ENCODE measurements at regions not wholly inside any gene's neighbourhood (a gene's known extent, or its start where the extent isn't known, plus 50 kb on each side); places are given as distances from the start of the nearest gene placed in this dataset.
"Not testable (repeated sequence)": the region's sequence is repeated elsewhere in the genome, so short reads cannot be mapped to it uniquely, and the experiment has no call there.

- DNase-seq (ENCODE audit: low spot score), result no peak
Observed at GRCh38 chr12:28776220-28776619, 372.9 kb upstream of the FAR2 start.

GRCh38 chr12:28776913-28777422 is 372.1 kb upstream of the FAR2 start:
- DNase-seq (ENCODE audit: low spot score), result no peak

- DNase-seq (ENCODE audit: low spot score), result no peak
Observed at GRCh38 chr12:28777603-28778365, 371.3 kb upstream of the FAR2 start.

- DNase-seq (ENCODE audit: low spot score), result no peak
Observed at GRCh38 chr12:28780096-28780495, 369.0 kb upstream of the FAR2 start.

- DNase-seq (ENCODE audit: low spot score), result no peak
Observed at GRCh38 chr12:28780960-28781359, 368.1 kb upstream of the FAR2 start.

- no peak for DNase-seq (ENCODE audit: low spot score)
Observed at GRCh38 chr12:28781671-28782652, 367.1 kb upstream of the FAR2 start.

- DNase-seq (ENCODE audit: low spot score), result no peak
Observed at GRCh38 chr12:28782812-28783211, 366.3 kb upstream of the FAR2 start.

GRCh38 chr12:28787151-28787550 is 361.9 kb upstream of the FAR2 start:
- no peak for DNase-seq (ENCODE audit: low spot score)

GRCh38 chr12:28788256-28788655 is 360.8 kb upstream of the FAR2 start:
- not testable (repeated sequence) for DNase-seq (ENCODE audit: low spot score)

GRCh38 chr12:28793581-28794151 is 355.4 kb upstream of the FAR2 start:
- DNase-seq (ENCODE audit: low spot score), result no peak

- DNase-seq (ENCODE audit: low spot score), result no peak
Observed at GRCh38 chr12:28794211-28794610, 354.9 kb upstream of the FAR2 start.

GRCh38 chr12:28794786-28795185 is 354.3 kb upstream of the FAR2 start:
- no peak for DNase-seq (ENCODE audit: low spot score)

GRCh38 chr12:28795311-28795710 is 353.8 kb upstream of the FAR2 start:
- DNase-seq (ENCODE audit: low spot score), result no peak

- DNase-seq (ENCODE audit: low spot score), result no peak
Observed at GRCh38 chr12:28799348-28799747, 349.7 kb upstream of the FAR2 start.

- no peak for DNase-seq (ENCODE audit: low spot score)
Observed at GRCh38 chr12:28800129-28800528, 348.9 kb upstream of the FAR2 start.

- no peak for DNase-seq (ENCODE audit: low spot score)
Observed at GRCh38 chr12:28802706-28803438, 346.2 kb upstream of the FAR2 start.

GRCh38 chr12:28807535-28807934 is 341.5 kb upstream of the FAR2 start:
- DNase-seq (ENCODE audit: low spot score), result no peak

- no peak for DNase-seq (ENCODE audit: low spot score)
Observed at GRCh38 chr12:28811457-28811856, 337.6 kb upstream of the FAR2 start.

- DNase-seq (ENCODE audit: low spot score), result no peak
Observed at GRCh38 chr12:28814246-28814645, 334.8 kb upstream of the FAR2 start.

GRCh38 chr12:28817524-28817923 is 331.6 kb upstream of the FAR2 start:
- no peak for DNase-seq (ENCODE audit: low spot score)

- DNase-seq (ENCODE audit: low spot score), result no peak
Observed at GRCh38 chr12:28824193-28824846, 324.8 kb upstream of the FAR2 start.

Measured in HuH-7.5 (cell line).